Gastrocnemius medialis (tissue), 4 donors: ENCODE measurements at regions not wholly inside any gene's neighbourhood (a gene's known extent, or its start where the extent isn't known, plus 50 kb on each side); places are given as distances from the start of the nearest gene placed in this dataset.

ENCODE experiments used
- CTCF ChIP-seq, 5 experiments: fragments of 450-650 bp in 3 of 5; fragments of 200-600 bp in 2 of 5; sonication (generic) in 2 of 5; IDR thresholded peaks in 4 of 5; conservative IDR thresholded peaks in 1 of 5; 1 replicate in 4 of 5; 2 replicates in 1 of 5; pipeline ENCODE4 v1.5.1; 2016 to 2019; ENCODE audit warnings: antibody characterized with exemption in 5 of 5, mild to moderate bottlenecking in 3 of 5, moderate library complexity in 3 of 5
- POLR2A ChIP-seq, 2 donors: fragments of 450-650 bp; IDR thresholded peaks; one replicate each; pipeline ENCODE4 v1.6.1; 2017; ENCODE audit warnings: antibody characterized with exemption in 2 of 2, mild to moderate bottlenecking in 2 of 2, moderate library complexity in 2 of 2

GRCh38 chr10:91076991-91077548 is 143.4 kb upstream of the PCGF5 start:
- TF ChIP-seq CTCF (IDR thresholded peaks at IDR 0.05 in 4 of 5, conservative IDR thresholded peaks at IDR 0.05 in 1 of 5) = no peak
- no peak for TF ChIP-seq POLR2A (IDR thresholded peaks at IDR 0.05)
